Calu3 (cell line): ENCODE measurements at regions not wholly inside any gene's neighbourhood (a gene's known extent, or its start where the extent isn't known, plus 50 kb on each side); places are given as distances from the start of the nearest gene placed in this dataset.

Experiments used
- BruUV-seq: library from RNA; stranded (reverse); fragments of 400-500 nt; replicated peaks from 2 replicates; lab custom pipeline; 2021; lab: Mats Ljungman, UMichigan
- CTCF ChIA-PET: fragments of 300-600 bp; sonication (Branson Sonifier 250); formaldehyde crosslinking; loops from one replicate; lab custom pipeline; 2022; ENCODE audit warnings: antibody characterized with exemption; lab: Charles Lee
- DNase-seq: peaks from one replicate; pipeline ENCODE4 v3.0.0; 2022
- H3K27ac Mint-ChIP-seq: one replicate; pipeline ENCODE4 v1.8.0; 2022; ENCODE audit warnings: mixed read lengths; ENCODE audit not compliant: unreplicated experiment
- H3K27me3 Mint-ChIP-seq: one replicate; pipeline ENCODE4 v1.8.0; 2022; ENCODE audit warnings: mixed read lengths; ENCODE audit not compliant: unreplicated experiment
- H3K36me3 Mint-ChIP-seq: one replicate; pipeline ENCODE4 v1.8.0; 2022; ENCODE audit warnings: mild to moderate bottlenecking, moderate library complexity, mixed read lengths; ENCODE audit not compliant: insufficient read depth, unreplicated experiment
- H3K4me1 Mint-ChIP-seq: one replicate; pipeline ENCODE4 v1.8.0; 2022; ENCODE audit warnings: mild to moderate bottlenecking, low read depth, mixed read lengths; ENCODE audit not compliant: unreplicated experiment
- H3K4me3 Mint-ChIP-seq: one replicate; pipeline ENCODE4 v1.8.0; 2022; ENCODE audit warnings: mild to moderate bottlenecking, low read depth, moderate library complexity, mixed read lengths; ENCODE audit not compliant: unreplicated experiment
- H3K9me3 Mint-ChIP-seq: one replicate; pipeline ENCODE4 v1.8.0; 2022; ENCODE audit warnings: low read depth, mixed read lengths; ENCODE audit not compliant: unreplicated experiment
- intact Hi-C: fragments of 100-400 bp; cut with micrococcal nuclease; formaldehyde crosslinking; loops from one replicate; pipeline ENCODE4 v1.10.0; 2022; ENCODE audit not compliant: unreplicated experiment
- TF ChIP-seq, protein P1 (sequence below): fragments of 200-600 bp; IDR thresholded peaks from one replicate; pipeline ENCODE4 v1.8.0; 2022; ENCODE audit warnings: antibody characterized with exemption; ENCODE audit not compliant: unreplicated experiment

DNA sequence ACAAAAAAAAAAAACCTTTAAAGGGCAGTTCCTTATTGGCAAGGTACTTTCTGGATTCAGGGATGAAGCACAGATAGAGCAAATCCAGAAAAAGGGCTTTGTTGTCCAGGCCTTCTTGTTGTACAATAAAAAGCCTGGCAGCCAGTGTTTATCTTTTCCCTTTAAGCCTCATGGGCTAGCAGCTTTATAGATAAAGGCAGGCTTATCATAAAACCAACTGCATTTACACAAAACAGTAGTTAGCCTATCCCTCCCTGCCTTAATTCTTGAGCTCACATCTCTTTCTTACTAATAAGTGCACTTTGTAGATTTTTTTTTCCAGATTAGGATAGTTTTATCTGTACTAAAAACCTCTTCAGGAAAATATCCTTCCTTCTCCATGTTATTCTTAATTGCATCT is 662.8 kb upstream of the CCDC54 start:
- intact Hi-C loops: no loop called here
- no TSS peak for BruUV-seq
- no peaks in the 10 kb centered on the region for H3K36me3 Mint-ChIP-seq
- TF ChIP-seq, protein P1, sequence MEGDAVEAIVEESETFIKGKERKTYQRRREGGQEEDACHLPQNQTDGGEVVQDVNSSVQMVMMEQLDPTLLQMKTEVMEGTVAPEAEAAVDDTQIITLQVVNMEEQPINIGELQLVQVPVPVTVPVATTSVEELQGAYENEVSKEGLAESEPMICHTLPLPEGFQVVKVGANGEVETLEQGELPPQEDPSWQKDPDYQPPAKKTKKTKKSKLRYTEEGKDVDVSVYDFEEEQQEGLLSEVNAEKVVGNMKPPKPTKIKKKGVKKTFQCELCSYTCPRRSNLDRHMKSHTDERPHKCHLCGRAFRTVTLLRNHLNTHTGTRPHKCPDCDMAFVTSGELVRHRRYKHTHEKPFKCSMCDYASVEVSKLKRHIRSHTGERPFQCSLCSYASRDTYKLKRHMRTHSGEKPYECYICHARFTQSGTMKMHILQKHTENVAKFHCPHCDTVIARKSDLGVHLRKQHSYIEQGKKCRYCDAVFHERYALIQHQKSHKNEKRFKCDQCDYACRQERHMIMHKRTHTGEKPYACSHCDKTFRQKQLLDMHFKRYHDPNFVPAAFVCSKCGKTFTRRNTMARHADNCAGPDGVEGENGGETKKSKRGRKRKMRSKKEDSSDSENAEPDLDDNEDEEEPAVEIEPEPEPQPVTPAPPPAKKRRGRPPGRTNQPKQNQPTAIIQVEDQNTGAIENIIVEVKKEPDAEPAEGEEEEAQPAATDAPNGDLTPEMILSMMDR: no peak
- H3K4me3 Mint-ChIP-seq: no peak overlapping the region
- no peaks in the 10 kb centered on the region for H3K27me3 Mint-ChIP-seq
- peaks cover 9% of the 10 kb centered on the region for H3K4me1 Mint-ChIP-seq
- H3K27ac Mint-ChIP-seq: no peak overlapping the region
- CTCF ChIA-PET: no interaction called here
- no peak for DNase-seq
- H3K9me3 Mint-ChIP-seq: peaks cover 8% of the 10 kb centered on the region

DNA sequence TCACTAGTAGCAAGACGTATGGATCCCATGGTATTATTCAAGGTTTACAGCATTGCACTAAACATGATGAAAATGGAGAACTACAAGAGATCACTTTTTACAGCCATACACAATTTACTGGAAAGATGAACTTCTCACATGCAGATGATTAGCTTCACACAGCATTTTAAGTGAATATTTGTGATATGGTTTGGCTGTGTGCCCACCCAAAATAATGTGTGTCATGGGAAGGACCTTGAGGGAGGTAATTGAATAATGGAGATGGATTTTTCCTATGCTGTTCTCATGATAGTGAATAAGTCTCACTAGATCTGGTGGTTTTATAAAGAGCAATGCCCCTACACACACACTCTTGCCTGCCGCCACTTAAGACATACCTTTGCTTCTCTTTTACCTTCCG is 662.0 kb upstream of the CCDC54 start:
- Mint-ChIP-seq H3K36me3 (no peaks in the 10 kb centered on the region), H3K27ac (no peak overlapping the region), H3K27me3 (no peaks in the 10 kb centered on the region), H3K9me3 (peaks cover 8% of the 10 kb centered on the region), H3K4me3 (no peak overlapping the region), H3K4me1 (peaks cover 7% of the 10 kb centered on the region)
- TF ChIP-seq, protein P1: no peak
- no peak for DNase-seq
- BruUV-seq: no TSS peak
- CTCF ChIA-PET: no interaction called here
- intact Hi-C loops: no loop called here

DNA sequence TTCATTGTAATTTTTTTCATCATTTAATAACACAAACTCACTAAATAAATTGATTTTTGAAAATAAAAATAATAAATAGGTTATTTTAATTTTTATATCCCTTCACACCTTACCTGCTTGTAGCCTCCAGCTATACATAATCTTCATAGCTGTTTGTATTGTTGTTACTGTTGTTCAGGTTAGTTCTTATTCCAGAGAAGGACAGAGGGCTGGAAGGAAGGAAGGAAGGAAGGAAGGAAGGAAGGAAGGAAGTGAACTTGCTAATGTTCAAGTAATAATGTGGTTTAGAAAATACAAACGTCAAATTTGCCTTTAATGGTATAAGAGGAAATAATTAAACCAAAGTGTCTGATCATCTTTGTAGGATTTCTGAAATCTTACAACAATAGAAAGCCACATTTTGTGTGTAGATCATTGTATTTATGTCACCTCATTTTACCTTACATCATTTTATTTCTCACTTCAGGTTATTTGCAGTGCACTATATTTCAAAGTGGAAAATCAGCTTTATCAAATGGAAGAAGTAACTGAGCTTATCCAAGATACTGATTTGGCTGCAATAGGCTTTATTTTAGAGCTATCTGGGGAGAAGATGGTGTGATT is 660.0 kb upstream of the CCDC54 start:
- no peaks in the 10 kb centered on the region for H3K27me3 Mint-ChIP-seq
- no peak overlapping the region for H3K4me3 Mint-ChIP-seq
- CTCF ChIA-PET: interaction anchor here (0.5 kb wide), 1 partner anchor 200 kb away, joined by 4 read pairs; no protein-coding TSS in a partner anchor
- H3K9me3 Mint-ChIP-seq: peaks cover 8% of the 10 kb centered on the region
- H3K36me3 Mint-ChIP-seq: no peaks in the 10 kb centered on the region
- BruUV-seq: no TSS peak
- TF ChIP-seq, protein P1: no peak
- intact Hi-C loops: no loop called here
- H3K4me1 Mint-ChIP-seq: no peaks in the 10 kb centered on the region
- H3K27ac Mint-ChIP-seq: no peak overlapping the region
- no peak for DNase-seq

DNA sequence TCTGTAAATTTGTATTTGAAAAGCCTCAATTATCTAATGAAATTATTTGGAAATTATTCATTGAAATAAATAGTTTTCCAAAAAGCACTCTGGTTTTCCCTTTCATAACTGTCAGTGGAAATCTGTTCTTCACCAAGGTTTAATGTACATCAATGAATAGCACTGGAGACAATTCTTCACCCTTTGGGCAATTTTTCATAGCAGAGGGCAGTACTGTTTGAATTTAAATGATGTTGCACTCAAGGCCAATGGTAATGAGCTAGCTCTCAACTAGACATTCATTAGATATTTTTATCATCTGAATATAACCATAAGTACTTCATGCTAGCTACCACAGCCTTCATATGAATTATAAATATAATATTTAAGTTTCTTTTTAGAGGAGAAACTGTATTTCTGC is 658.2 kb upstream of the CCDC54 start:
- Mint-ChIP-seq H3K36me3 (no peaks in the 10 kb centered on the region), H3K9me3 (peaks cover 11% of the 10 kb centered on the region)
- BruUV-seq: no TSS peak

More for the DNA sequence above, 658.2 kb upstream of the CCDC54 start:
- intact Hi-C loops: no loop called here
- DNase-seq: no peak
- no peak overlapping the region for H3K4me3 Mint-ChIP-seq
- H3K27me3 Mint-ChIP-seq: no peaks in the 10 kb centered on the region
- no peaks in the 10 kb centered on the region for H3K4me1 Mint-ChIP-seq
- H3K27ac Mint-ChIP-seq: no peak overlapping the region
- CTCF ChIA-PET: no interaction called here
- TF ChIP-seq, protein P1: no peak
